ENCODE measurements at regions not wholly inside any gene's neighbourhood (a gene's known extent, or its start where the extent isn't known, plus 50 kb on each side); places are given as distances from the start of the nearest gene placed in this dataset.

DNA sequence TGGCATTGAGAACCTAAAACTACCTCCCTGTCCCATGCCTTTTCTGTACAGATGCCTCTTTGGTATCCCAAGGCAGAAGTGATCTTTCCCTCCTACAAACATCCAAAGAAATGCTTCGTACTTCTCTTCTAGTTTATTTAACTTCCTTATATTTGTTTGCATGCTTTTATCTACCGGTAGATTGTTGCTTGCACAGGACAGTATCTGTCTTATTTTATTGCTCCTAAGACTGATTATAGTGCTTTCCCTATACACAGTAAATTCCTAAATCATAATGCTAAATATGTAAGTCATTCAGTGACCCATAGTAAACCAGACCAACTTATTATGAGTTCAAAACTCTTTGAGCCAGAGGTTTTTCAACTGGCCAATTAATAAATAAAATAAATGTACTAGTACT lies 156.9 kb downstream of the PRELID2 start:
- H3K9me3 ChIP-seq: no peaks in the 10 kb centered on the region; the same call in 1 of the 2 replicates
- ChIA-PET CTCF (no interaction called here), POLR2A (no interaction called here)
- intact Hi-C loops (cut with micrococcal nuclease; ENCODE audit: unreplicated experiment): no loop called here
- no peaks in the 10 kb centered on the region for H3K36me3 ChIP-seq (ENCODE audit: control insufficient read depth, insufficient read depth, low read length)
- H3K9me3 Mint-ChIP-seq (ENCODE audit: unreplicated experiment): no peaks in the 10 kb centered on the region
- BruUV-seq (replicated peaks): no TSS peak
- no peak for DNase-seq
- H3K27ac Mint-ChIP-seq (ENCODE audit: unreplicated experiment): no peak overlapping the region
- H3K4me1 ChIP-seq: peaks cover 24% of the 10 kb centered on the region
- TF ChIP-seq, protein P1, sequence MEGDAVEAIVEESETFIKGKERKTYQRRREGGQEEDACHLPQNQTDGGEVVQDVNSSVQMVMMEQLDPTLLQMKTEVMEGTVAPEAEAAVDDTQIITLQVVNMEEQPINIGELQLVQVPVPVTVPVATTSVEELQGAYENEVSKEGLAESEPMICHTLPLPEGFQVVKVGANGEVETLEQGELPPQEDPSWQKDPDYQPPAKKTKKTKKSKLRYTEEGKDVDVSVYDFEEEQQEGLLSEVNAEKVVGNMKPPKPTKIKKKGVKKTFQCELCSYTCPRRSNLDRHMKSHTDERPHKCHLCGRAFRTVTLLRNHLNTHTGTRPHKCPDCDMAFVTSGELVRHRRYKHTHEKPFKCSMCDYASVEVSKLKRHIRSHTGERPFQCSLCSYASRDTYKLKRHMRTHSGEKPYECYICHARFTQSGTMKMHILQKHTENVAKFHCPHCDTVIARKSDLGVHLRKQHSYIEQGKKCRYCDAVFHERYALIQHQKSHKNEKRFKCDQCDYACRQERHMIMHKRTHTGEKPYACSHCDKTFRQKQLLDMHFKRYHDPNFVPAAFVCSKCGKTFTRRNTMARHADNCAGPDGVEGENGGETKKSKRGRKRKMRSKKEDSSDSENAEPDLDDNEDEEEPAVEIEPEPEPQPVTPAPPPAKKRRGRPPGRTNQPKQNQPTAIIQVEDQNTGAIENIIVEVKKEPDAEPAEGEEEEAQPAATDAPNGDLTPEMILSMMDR (IDR thresholded peaks at IDR 0.05; ENCODE audit: insufficient read depth in 1 of 2, low read depth in 1 of 2, low read length in 1 of 2, severe bottlenecking in 1 of 2, unreplicated experiment in 1 of 2): no peak
- H3K4me3 ChIP-seq (ENCODE audit: low read depth, low read length): no peak overlapping the region
- H3K4me3 Mint-ChIP-seq (ENCODE audit: unreplicated experiment): no peak overlapping the region
- no peaks in the 10 kb centered on the region for H3K36me3 Mint-ChIP-seq (ENCODE audit: insufficient read depth, unreplicated experiment)
- no peaks in the 10 kb centered on the region for H3K27me3 Mint-ChIP-seq (ENCODE audit: insufficient read depth, unreplicated experiment)
- peaks cover 31% of the 10 kb centered on the region for H3K4me1 Mint-ChIP-seq (ENCODE audit: low read depth, unreplicated experiment)
- no peaks in the 10 kb centered on the region for H3K27me3 ChIP-seq (replicated peaks; ENCODE audit: control insufficient read depth, insufficient read depth, low read length)

DNA sequence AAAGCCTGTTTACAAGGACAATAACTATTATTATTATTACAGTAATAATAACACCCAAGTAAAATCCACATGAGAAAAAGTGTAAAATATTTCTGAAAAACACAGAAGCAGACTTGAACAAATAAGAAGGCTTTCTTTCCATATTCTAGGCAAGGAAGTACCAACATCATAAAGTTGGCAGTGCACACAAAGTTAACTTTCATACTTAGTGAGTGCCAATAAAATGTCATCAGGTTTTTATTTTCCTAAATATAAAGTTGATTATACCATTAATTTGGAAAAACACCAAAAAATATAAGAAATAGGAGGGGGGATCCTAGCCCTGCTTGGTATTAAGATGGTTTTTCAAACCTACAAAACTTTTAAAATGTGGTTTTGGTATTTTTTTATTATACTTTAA lies 161.4 kb downstream of the PRELID2 start:
- CTCF ChIA-PET: no interaction called here
- H3K4me1 Mint-ChIP-seq (ENCODE audit: low read depth, unreplicated experiment): peaks cover 9% of the 10 kb centered on the region
- no peak for DNase-seq
- TF ChIP-seq, protein P1 (IDR thresholded peaks at IDR 0.05; ENCODE audit: insufficient read depth in 1 of 2, low read depth in 1 of 2, low read length in 1 of 2, severe bottlenecking in 1 of 2, unreplicated experiment in 1 of 2): no peak
- no peaks in the 10 kb centered on the region for H3K27me3 Mint-ChIP-seq (ENCODE audit: insufficient read depth, unreplicated experiment)
- H3K36me3 Mint-ChIP-seq (ENCODE audit: insufficient read depth, unreplicated experiment): no peaks in the 10 kb centered on the region
- H3K36me3 ChIP-seq (ENCODE audit: control insufficient read depth, insufficient read depth, low read length): no peaks in the 10 kb centered on the region
- no TSS peak for BruUV-seq (replicated peaks)
- POLR2A ChIA-PET: no interaction called here
- H3K27ac Mint-ChIP-seq (ENCODE audit: unreplicated experiment): no peak overlapping the region
- H3K4me1 ChIP-seq: peaks cover 13% of the 10 kb centered on the region
- H3K9me3 ChIP-seq: no peaks in the 10 kb centered on the region
- no peaks in the 10 kb centered on the region for H3K27me3 ChIP-seq (replicated peaks; ENCODE audit: control insufficient read depth, insufficient read depth, low read length)
- H3K9me3 Mint-ChIP-seq (ENCODE audit: unreplicated experiment): no peaks in the 10 kb centered on the region
- intact Hi-C loops (cut with micrococcal nuclease; ENCODE audit: unreplicated experiment): no loop called here
- H3K4me3 ChIP-seq (ENCODE audit: low read depth, low read length): no peak overlapping the region
- no peak overlapping the region for H3K4me3 Mint-ChIP-seq (ENCODE audit: unreplicated experiment)

GRCh38 chr5:145668714-145669113 lies 166.4 kb downstream of the PRELID2 start:
- H3K4me3 ChIP-seq (ENCODE audit: low read depth, low read length): no peak overlapping the region
- H3K36me3 Mint-ChIP-seq (ENCODE audit: insufficient read depth, unreplicated experiment): no peaks in the 10 kb centered on the region
- no peaks in the 10 kb centered on the region for H3K9me3 ChIP-seq
- no TSS peak for BruUV-seq (replicated peaks)
- H3K4me3 Mint-ChIP-seq (ENCODE audit: unreplicated experiment): no peak overlapping the region
- CTCF ChIA-PET: no interaction called here
- intact Hi-C loops (cut with micrococcal nuclease; ENCODE audit: unreplicated experiment): no loop called here
- H3K27me3 ChIP-seq (replicated peaks; ENCODE audit: control insufficient read depth, insufficient read depth, low read length): no peaks in the 10 kb centered on the region
- H3K36me3 ChIP-seq (ENCODE audit: control insufficient read depth, insufficient read depth, low read length): no peaks in the 10 kb centered on the region
- TF ChIP-seq, protein P1 (IDR thresholded peaks at IDR 0.05; ENCODE audit: insufficient read depth in 1 of 2, low read depth in 1 of 2, low read length in 1 of 2, severe bottlenecking in 1 of 2, unreplicated experiment in 1 of 2): no peak
- no peaks in the 10 kb centered on the region for H3K9me3 Mint-ChIP-seq (ENCODE audit: unreplicated experiment)
- H3K4me1 ChIP-seq: peaks cover 3% of the 10 kb centered on the region
- POLR2A ChIA-PET: no interaction called here
- H3K27me3 Mint-ChIP-seq (ENCODE audit: insufficient read depth, unreplicated experiment): no peaks in the 10 kb centered on the region
- DNase-seq: no peak
- H3K4me1 Mint-ChIP-seq (ENCODE audit: low read depth, unreplicated experiment): no peaks in the 10 kb centered on the region
- no peak overlapping the region for H3K27ac Mint-ChIP-seq (ENCODE audit: unreplicated experiment)
